SIG-M5 (cell line): ENCODE measurements at regions not wholly inside any gene's neighbourhood (a gene's known extent, or its start where the extent isn't known, plus 50 kb on each side); places are given as distances from the start of the nearest gene placed in this dataset.

Source experiments
- DNase-seq: peaks from one replicate; lab custom pipeline; 2025; lab: John Stamatoyannopoulos, UW

DNA sequence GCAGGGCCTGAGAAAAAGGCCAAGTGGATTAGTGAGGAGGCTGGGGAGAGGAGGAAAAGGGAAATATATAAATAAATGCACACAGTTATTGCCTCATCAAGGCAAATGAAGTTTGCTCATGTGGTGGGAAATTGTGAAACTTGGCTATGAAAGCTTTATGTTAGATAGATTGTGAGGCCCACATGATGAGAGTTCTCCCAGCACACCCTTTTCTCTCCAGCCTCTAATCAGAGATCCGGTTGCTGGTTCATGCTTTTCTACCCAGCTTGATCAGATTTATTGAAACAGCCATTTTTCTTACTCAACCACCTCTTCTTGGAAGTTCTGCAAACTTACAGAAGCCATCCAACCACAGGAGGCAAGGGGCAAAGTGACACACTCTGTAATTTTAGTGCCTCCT, 125.8 kb upstream of the KLF4 start:
- DNase-seq: peak; percentile 97

DNA sequence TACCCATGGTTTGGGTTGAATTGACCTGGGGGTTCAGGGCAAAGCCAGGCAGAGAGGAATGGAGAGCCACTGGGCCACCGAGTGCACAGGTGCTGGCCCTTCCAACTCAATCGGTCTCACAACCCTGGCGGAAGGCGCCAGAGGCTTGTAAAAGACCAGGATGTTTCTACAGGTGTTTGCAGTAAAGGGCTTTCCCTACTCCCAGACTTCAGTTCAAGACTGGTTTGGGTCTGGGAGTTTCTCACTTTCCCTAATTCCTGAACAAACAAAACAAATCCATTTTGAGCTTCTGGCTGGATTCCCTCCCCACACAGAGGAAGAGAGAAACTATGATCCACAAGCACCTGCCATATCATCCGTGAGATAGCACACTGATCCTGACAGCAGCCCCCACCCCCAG, 125.2 kb upstream of the KLF4 start:
- no peak for DNase-seq

DNA sequence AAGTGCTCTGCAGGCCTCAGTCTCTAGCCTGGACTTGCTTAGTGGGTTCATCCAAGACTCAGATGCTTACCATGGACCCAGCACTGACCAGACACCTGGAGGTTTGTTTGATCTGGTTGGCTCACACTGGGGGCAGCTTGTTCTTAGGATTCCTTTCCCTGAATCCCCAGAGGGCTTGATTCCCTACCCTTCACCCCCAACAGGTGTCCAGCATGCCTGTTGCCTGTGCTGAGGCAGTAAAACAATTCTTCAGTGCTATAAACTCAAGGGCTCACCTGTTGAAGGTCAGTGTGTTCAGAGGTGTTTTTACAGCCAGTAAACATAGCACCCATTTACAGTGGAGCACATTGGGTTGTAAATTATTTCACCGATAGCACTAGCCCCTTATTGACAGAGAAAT, 123.8 kb upstream of the KLF4 start:
- no peak for DNase-seq

DNA sequence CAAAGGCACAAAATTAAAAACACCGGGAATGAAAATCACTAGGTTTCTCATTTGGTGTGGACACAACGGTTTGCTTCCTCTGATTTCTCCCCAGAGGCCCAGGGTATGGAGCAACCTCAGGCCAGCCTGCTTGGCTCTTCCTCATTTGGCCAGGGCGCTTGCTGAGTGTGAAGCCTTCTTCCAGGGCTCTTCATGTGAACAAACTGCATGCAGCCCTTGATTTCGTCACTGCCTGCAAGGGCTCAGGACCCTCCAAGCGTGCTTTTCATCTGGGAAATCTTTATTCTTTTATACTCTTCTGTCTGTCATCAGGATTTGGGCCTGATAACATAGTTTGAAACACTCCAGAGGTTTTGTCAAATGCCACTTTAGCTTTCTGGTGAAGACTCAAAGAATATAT, 122.6 kb upstream of the KLF4 start:
- DNase-seq: peak; percentile 56

DNA sequence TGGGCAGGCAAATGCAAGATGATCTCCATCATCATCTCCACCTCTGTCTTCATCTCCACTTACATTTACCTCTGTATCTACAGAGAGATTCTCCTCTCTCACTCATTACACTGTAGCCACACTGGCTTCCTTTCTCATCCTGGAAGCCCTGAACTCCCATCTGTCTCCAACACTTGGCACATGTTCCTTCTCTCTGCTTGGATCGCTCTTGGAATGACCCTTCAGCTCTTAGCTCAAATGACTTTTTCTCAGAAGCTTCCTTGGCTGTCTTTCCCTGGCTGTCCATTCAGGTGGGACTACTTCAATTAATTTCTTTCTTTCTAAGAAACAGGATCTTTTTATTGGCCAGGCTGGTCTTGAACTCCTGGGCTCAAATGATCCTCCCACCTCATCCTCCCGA, 120.0 kb upstream of the KLF4 start:
- no peak for DNase-seq

DNA sequence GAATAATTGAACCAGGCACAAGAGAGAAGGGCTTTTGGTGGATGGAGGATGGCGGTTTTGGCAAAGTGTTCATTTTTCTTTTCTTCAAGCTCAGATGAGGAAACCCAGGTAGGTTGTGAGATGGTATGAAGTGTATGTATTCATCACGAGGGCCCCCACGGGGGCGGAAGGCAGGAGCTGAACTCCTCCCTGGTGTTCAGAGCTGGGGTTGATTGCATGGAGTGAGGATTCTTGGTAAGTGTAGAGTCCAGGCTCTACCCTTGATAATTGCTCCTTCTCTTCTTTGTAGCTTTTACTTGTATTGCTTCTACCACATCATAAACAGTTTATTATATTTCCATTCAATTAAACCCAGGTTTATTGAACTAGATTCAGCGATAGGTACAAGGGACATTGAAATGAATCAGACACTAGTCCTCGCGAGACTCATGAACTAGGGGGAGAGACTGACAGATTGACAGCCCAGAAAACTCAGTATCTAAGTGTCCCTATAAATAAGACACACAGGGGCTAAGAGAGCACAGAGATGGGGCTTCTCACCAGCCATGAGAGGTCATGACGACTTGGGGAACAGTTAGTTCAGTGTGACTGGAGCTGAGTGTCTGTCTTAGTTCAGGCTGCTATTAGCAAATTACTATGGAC, 116.7 kb upstream of the KLF4 start:
- no peak for DNase-seq

DNA sequence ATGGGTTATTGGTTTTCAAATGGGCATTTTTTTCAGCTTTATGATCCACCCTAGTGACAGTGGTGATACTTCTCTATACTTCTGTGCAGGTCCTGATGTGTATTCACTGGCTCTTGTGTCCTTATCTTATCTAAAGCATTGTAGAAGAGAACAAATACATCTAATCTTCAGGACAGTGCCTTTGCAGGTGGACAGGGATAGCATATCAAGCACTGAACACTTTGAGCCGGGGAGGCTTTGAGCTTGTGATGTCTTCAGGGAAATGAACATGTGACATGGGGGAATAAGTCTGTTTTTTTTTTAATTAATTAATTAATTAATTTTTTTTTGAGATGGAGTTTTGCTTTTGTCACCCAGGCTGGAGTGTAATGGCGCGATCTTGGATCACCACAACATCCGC, 115.5 kb upstream of the KLF4 start:
- no peak for DNase-seq

DNA sequence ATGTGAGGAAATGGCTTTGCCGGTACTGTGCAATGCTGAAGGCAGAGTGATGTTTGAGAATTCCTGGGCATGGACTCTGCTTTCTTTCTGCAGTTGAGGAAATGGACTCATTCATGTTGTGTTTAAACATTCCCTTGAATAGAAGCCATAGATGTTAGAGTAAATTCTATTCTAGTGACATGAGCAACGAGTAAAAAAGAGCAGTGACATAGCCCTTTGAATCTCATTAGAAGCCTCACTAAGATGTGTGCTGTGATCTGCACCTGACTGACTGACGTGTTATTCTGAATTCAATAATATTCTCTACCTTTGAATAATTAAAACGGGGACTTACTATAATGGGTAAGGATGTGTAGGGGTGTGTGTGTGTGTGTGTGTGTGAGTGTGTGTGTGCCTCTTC, 113.7 kb upstream of the KLF4 start:
- DNase-seq: no peak

DNA sequence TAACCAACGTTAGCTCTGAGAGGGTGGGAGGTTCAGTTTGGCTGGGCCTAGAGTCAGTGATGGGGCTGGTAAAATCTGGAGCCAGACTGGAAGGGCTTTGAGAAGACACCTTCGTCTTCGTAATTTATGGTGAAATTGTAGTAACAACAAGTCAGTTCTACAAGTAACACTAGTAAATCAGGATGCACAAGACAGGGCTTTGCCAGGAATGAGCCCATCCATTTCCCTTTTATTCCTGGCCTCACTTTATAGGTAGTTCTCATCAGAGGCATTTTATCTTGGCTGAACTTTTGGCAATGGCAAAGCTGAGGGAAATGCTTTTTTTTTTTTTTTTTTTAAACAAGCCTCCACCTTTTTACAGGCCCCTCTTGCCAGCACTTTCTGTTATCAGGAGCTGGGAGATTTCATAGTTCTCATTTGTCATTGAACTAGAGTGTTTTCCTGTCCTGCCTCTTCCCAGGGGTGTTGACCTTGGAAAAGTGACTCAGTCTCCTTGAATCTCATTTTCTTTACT, 110.5 kb upstream of the KLF4 start:
- DNase-seq: no peak

DNA sequence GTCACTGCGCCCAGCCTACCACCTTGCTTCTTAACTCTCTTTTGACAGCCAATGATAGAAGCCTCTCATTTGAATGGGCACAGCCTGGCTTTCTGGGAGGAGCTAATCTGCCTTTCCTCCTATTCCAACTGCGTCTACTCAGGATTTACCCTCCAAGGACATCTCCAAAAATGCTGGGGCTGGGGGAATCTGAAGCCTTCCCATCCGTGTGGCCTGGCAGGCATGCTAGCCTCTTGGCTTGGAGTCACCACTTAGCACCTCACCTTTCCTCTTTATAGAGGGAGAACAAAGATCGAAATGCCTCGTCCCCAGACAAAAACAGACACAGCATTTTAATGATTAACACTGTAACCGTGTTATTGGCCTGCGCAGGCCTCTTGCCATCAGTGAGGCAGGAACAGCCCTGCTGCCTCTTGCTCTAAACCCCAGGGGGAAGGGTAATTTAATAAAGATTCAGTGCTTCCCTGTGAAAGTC, 108.2 kb upstream of the KLF4 start:
- DNase-seq: no peak

DNA sequence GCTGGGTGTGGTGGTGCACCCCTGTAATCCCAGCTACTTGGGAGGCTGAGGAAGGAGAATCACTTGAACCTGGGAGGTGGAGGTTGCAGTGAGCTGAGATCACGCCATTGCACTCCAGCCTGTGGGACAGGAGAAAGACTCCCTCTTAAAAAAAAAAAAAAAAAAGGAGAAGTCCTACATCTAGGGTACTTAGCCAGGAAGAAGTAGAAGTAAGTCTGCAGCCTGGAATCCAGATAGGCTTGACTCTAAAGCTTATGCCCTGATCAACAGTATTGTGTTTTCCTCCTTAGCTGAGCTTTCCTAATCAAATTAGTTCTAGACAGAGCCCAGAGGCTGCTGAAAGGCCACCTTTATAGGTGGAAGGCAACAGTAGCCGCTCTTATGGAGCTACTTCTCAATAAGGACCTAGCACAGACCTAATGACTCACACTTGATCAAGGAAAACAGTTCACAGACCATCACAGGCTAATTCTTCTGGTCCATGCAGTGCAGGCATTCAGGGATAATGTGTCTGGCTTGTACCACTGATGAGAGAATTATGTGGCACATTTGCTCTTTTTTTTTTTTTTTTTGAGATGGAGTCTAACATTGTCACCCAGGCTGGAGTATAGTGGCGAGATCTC, 105.5 kb upstream of the KLF4 start:
- no peak for DNase-seq

DNA sequence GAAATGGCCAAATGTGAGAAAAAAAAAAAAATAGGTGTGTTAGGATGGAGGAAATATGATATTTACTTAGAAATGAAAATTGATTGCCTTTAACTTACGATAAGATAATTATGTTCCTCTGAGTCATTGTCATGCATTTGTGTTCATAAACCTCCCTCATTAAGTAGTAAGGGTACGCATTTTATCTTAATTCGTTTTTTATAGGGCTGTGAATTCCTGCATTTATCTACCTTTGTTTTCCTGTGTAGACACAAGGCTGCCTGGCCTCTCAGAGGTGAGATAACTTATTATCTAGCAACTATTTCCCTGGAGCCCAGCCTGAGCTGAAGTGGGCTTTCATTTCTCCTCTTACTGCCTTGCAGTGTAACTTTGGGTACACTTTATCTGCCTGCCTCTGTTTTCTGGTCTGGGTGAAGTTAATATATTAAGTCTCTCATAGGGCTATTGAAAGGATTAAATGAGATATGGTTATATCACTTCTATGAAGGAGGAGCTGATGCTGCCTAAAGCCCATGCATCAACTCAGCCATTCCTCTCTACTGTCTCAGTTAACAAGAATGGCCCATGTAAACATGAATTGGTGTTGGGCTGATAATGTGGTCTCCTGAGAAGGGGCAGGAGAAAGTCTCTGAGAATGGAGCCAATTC, 103.8 kb upstream of the KLF4 start:
- no peak for DNase-seq

DNA sequence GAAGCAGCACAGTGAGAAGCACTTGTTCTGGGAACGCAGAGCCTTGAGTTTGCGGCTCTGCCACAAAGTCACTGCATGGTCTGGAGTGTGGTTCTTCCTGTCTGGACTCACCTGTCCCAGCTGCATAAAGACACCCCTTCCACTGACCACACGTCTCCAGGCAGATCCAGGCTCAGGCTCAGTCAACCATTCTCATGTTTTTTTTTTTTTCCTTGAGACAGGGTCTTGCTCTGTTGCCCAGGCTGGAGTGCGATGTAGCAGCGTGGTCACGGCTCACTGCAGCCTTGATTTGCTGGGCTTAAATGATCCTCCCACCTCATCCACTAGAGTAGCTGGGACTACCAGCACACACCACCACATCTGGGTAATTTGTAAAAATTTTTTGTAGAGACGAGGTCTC, 102.9 kb upstream of the KLF4 start:
- DNase-seq: no peak

DNA sequence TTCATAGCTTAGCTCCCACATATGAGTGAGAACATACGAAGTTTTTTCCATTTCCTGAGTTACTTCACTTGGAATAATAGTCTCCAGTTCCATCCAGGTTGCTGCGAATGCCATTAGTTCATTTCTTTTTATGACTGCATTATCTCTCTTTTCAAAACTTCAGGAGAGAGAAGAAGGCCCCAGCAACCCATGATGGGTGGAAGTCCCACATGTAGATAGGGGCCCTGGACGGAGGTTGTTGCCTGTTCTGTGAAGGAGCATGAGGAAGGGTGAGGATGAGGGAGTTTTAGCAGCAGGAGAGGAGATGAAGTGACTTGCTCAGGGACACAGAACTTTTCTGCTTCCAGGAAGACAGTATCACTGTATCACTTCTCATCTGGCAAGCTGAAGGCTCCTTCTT, 102.2 kb upstream of the KLF4 start:
- no peak for DNase-seq

DNA sequence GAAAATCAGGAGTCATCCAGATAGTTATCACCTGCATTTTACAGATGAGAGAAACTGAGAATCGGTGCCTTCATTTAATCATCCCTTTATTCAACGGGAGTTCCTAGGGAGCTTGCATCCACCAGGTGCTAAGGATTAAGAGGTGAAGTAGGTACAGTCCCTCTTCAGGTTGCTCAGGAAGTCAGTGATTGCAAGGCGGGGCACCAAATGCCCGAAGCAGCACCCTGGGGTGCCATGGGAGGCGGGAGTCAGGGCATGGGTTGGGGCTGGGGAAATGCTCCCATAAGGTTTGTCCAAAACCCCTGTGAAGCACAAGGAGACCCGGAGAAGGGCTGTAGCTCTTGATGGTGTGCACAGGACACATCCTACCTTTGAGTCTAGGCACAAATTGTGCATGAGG, 98.8 kb upstream of the KLF4 start:
- DNase-seq: no peak

DNA sequence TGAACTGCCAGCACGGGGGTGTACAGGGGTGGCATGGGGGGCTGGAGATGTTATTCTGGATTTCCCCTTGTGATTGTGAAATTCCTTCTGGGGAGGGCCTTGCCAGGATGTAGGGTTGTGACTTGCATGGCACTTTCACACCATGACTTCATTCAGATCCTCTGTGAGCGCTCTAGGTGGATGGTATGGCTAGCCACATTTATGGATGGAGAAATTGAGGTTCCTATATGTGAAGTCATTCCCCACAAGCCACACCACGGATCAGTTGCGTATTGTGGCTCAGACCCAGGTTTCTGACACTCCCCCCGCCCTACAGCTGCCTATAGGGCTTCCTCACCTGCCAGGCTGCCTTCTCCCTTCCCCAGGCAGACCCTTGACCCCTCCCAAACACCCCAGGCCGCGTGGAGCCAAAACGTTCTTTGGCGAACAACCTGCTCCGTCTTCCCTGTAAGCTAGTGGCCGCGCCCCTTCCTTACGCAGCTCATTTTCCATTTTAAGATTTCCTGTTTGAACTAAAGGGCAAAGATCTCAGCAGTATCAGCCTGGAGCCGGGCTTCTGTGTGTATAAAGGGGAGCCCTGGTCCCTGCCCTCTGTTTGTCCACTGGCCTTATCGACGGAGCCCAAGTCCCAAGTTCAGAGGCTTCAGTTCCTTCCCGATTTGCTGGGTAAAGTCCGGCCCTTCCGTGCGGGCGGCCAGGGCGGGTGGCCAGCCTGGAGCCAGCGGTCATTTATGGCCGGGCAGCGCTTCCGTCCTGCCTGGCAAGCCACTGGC, 97.8 kb upstream of the KLF4 start:
- no peak for DNase-seq

DNA sequence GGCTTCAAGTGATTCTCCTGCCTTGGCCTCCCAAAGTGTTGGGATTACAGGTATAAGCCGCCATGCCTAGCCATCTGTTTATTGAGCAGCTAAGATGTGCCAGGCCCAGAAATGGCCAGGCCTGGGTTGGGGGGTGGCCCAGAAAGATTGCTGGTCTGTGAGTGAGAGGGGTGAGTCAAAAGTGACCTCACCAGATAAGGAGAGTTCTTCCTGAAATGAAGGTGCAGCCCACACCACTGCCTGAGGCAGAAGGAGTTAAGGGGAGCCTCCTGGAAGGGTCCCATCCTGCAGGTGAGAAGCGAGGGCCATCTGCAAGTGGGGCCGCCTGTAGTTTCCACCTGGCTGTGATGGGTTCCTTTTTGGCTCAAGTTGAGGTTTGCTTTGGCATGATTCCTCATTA, 96.9 kb upstream of the KLF4 start:
- DNase-seq: no peak

DNA sequence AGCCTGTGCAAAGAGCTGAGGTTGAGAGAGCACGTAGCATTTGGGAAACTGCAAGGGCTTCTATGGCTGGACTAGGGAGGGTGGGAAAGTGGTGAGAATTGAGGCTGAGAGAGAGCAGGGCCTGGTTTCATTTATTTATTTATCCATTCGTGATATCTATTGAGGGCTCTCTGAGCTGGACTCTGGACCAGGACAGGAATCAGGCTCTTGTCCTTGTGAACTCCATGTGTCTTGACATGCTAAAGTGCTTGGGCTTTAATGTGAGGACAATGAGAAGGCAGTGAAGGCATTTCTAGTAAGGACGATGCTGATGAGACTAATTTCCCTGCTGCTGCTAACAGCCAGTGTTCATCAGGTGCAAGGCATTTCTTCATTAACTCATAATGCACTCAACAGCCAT, 95.9 kb upstream of the KLF4 start:
- DNase-seq: no peak

DNA sequence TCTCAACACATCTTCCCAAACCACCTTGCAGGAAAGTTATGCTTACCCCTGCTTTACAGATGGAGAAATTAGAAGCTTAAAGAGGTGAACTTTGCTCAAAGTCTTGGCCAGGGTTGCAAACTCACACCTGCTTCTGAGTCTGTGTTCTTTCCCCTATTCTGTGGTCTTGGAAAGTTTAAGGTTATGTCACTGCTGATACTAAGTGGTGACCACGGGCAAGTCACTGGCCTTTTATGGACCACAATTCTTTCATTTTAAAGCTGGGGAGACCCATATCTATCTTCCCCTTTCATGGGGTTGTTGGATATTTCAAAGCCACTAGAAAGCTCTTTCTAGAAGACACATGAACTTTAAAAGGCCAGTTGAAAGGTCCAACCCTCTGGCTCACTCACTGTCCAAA, 95.4 kb upstream of the KLF4 start:
- no peak for DNase-seq

DNA sequence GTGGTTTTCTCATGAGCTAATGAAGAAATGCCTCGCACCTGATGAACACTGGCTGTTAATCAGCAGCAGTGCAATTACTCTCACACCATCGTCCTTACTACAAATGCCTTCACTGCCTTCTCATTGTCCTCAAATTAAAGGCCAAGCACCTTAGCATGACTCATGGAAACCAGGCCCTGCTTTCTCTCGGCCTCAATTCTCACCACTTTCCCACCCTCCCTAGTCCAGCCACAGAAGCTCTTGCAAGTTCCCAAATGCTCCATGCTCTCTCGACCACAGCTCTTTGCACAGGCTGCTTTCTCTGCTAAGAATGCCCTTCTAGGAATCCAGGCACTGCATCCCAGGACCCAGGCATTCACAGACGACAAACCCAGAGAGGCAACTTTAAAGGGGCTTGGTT, 94.6 kb upstream of the KLF4 start:
- DNase-seq: no peak

DNA sequence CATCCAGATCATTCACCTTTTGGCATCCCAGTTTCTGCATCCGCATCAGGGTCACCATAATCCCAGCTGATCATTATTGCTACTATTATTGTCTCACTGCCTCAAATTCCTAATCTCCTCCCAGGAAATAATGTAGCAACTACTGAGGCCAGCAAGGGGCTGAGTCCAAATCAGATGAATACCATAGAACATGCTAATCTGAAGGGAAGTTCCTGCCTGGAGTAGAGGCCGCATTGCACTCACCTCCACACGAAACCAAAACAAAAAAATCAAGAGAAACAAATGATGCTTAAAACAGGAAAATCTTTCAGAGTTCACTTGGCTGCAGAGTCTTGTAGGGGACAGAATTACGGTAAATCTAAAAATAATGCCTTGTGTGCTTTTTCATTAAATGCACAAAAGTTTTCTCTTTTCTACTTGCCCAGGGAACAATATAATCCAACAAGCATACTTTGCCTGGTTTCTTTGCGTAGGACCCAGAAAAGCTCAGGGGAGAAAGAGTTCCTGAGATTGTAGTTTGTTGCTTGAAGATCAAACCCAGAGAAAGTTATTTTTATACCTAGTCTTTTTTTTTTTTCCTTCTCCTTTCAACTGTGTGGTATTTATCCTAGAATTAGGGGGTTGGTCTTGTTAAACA, 87.7 kb upstream of the KLF4 start:
- no peak for DNase-seq

DNA sequence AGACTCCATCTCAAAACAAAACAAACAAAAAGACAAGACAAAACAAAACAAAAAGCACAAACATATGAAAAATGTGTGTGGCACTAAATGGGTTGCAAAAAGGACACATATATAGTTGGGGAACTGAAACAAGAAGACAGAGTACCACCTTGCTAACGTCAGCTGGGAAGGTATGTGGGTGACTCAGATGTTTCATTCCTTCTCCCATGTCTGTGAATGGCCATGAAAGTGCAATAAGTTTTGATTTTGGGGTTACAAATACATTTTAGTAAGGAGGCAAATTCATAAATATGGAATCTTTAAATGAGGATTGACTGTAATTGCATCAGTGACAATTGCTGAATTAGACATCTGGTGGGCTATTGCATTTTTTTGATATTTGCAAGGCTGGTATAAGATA, 81.6 kb upstream of the KLF4 start:
- DNase-seq: no peak
